ENCODE measurements at regions not wholly inside any gene's neighbourhood (a gene's known extent, or its start where the extent isn't known, plus 50 kb on each side); places are given as distances from the start of the nearest gene placed in this dataset.

GRCh38 chr4:8695237-8696219 is 103.0 kb downstream of the CPZ start:
- H3K4me3 ChIP-seq (ENCODE audit: low read depth, low read length): no peak overlapping the region
- no peak for TF ChIP-seq CTCF (IDR thresholded peaks at IDR 0.05; ENCODE audit: low read depth, low read length)

- TF ChIP-seq CTCF (IDR thresholded peaks at IDR 0.05; ENCODE audit: low read depth, low read length): no peak
- H3K4me3 ChIP-seq (ENCODE audit: low read depth, low read length): no peak overlapping the region
These were observed 102.1 kb downstream of the CPZ start for GRCh38 chr4:8694651-8695151.

GRCh38 chr4:8694226-8694625 is 101.7 kb downstream of the CPZ start:
- H3K4me3 ChIP-seq (ENCODE audit: low read depth, low read length): no peak overlapping the region
- TF ChIP-seq CTCF (IDR thresholded peaks at IDR 0.05; ENCODE audit: low read depth, low read length): no peak

- H3K4me3 ChIP-seq (ENCODE audit: low read depth, low read length): no peak overlapping the region
- no peak for TF ChIP-seq CTCF (IDR thresholded peaks at IDR 0.05; ENCODE audit: low read depth, low read length)
These were observed 98.7 kb downstream of the CPZ start for GRCh38 chr4:8691151-8691775.

GRCh38 chr4:8690216-8691150 is 97.9 kb downstream of the CPZ start:
- no peak for TF ChIP-seq CTCF (IDR thresholded peaks at IDR 0.05; ENCODE audit: low read depth, low read length)
- no peak overlapping the region for H3K4me3 ChIP-seq (ENCODE audit: low read depth, low read length)

- no peak for TF ChIP-seq CTCF (IDR thresholded peaks at IDR 0.05; ENCODE audit: low read depth, low read length)
- H3K4me3 ChIP-seq (ENCODE audit: low read depth, low read length): no peak overlapping the region
These were observed 97.2 kb downstream of the CPZ start for GRCh38 chr4:8689741-8690140.

Data from WI38 (cell line).